ENCODE measurements at regions not wholly inside any gene's neighbourhood (a gene's known extent, or its start where the extent isn't known, plus 50 kb on each side); places are given as distances from the start of the nearest gene placed in this dataset.

GRCh38 chr7:25864943-25865751, 286.9 kb upstream of the NFE2L3 start:
- DNase-seq = no peak

DNA sequence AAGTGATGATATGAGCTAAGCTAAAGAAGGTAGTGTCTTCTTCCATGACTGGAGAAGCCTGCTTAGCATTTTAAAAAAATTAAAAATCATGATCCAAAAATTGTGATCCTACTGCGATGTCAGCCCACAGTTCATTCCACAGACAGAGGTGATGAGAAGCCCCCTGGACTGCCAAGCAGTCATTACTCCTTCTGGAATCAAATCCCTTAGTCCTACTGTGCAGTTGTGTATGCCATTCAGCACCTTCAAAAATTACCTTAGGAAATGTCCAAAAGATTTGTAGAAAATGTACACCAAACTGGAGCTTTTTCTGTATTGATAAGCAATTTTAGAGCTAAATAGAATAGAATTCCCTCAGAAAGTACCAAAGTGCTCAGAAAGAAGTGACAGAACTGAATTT, 283.5 kb upstream of the NFE2L3 start:
- no peak for DNase-seq

GRCh38 chr7:25870574-25870973, 281.4 kb upstream of the NFE2L3 start:
- DNase-seq = no peak

DNA sequence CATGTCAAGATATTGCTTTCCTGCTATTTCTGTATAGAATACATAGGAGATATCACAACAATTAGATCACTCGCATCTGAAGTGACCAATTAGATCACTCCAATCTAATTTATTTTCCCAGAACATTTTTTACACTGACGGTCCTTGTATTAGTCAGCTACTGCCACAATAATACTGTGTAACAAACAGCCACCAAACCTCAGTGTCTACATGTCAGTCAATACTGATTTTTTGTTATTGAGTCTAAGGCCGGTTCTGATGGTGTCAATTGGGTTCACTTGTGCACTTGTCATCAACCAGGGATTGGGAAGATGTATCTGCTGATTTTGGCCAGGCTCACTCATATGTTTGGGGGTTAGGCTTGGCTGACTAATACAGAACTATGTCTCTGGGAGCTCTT, 275.9 kb upstream of the NFE2L3 start:
- no peak for DNase-seq

GRCh38 chr7:25877802-25878789, 273.9 kb upstream of the NFE2L3 start:
- no peak for DNase-seq

- no peak for DNase-seq
These were observed 272.2 kb upstream of the NFE2L3 start for GRCh38 chr7:25879799-25880198.

GRCh38 chr7:25881317-25882037, 270.5 kb upstream of the NFE2L3 start:
- no peak for DNase-seq

DNA sequence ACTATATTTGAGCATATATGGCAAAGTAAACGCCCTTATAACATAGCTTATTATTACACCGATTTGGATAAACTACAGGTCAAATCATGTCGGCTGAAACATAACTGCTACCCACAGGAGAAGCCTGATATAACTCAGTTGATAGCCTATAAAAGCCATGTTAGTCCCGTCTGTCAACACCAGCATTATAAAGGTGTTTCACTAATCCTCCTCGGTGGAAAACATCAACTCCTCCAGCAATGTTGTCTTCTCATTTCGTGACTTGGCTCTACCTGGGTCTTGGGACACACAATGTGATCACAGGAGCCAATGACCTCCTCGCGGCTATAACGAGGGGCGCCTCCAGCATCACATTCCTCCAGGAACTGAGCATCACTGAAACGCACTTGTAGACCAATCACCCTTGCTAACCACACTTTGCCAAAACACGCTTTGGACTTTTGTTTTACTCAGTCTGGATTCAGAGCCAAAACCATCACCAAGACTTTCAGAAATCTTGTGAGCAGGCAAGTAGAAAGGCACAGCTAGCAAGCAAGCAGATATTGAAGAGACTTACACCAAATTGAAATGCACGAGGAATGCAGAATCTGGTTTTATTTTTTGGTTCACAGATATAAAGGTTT, 269.7 kb upstream of the NFE2L3 start:
- no peak for DNase-seq

DNA sequence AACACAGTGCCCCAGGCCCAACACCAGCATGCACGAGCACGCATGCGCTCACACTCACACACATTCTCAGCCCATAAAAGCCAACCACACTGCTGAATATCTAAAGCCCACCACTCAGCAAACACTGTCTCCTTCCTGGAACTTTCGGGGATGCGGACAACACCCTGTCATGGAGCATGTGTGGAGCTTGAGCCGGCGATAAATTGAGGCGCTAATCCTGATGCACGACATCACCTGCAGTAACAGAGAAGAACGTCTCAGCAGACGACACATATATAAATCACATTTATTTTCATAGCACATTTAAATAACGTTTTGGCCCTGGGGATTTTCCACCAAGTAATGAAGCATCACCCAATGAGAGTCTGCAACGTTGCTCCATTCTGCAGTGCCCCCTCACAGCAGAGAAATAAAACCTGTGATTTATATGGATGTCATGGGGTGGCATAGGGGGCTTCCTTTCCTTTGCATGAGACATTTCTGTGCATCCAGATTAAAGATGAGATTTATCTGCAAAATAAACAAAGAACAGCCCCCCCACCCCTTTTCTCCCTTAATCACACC, 267.7 kb upstream of the NFE2L3 start:
- no peak for DNase-seq

GRCh38 chr7:25885057-25885576, 266.9 kb upstream of the NFE2L3 start:
- DNase-seq = no peak

DNA sequence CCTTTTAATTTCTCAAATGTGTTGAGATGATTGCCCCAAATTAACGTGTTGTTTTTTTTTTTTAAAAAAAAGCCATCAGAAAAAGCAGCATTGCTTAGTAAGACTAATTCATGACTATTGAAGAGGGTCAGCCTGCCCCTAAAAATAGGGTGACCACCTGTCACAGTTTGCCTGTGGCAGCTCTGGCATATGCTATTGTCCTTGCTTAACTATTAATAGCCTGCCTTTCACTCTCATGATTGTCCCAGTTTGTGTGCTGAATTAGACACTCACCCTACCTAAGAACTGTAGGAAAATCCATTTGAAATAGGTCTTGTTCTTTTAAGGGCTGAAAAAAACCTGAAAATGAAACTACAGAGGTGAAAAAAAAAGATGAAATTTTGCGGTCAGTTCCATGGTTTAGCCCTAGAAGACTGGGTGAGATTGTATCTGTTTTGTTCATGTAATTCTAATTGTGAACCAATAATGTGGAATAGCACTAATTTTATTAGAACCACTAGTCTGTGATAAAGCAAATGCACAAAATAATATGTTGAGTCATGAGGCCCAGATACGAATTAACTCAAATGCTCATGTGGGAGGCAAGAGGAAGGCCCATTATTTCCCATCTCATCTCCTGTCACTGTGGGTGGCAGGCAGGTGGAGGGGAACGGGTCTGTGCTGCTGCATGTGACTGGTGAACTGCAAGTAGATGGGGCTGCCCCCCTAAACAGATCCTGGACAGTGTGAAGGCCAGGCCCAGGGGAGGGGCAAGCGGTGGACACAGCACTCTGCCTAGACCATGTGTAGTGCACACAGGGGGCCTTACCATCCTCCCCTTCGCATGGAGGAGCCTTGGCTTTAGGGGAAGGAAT, 265.4 kb upstream of the NFE2L3 start:
- DNase-seq = no peak

GRCh38 chr7:25887266-25887665, 264.7 kb upstream of the NFE2L3 start:
- DNase-seq = no peak

- no peak for DNase-seq
These were observed 264.0 kb upstream of the NFE2L3 start for GRCh38 chr7:25887795-25888559.

DNA sequence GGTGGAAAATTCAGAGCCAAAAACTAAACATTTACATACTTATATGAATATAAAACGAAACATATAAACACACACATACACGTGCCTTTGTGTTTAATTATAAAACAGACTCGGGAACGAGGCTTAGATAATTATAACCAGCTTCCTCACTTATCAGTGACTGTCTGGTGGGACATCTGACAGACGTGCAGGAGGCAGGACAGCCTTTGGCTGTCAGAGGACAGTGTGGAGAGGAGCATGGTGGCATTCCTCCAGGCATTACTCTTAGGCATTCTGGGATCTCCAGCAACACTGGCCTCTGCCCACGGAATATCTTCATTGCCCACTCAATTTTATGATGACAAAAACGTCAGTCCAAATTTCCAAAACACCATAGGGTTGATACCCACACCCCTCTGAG, 262.2 kb upstream of the NFE2L3 start:
- no peak for DNase-seq

GRCh38 chr7:25891591-25891990, 260.4 kb upstream of the NFE2L3 start:
- no peak for DNase-seq

DNA sequence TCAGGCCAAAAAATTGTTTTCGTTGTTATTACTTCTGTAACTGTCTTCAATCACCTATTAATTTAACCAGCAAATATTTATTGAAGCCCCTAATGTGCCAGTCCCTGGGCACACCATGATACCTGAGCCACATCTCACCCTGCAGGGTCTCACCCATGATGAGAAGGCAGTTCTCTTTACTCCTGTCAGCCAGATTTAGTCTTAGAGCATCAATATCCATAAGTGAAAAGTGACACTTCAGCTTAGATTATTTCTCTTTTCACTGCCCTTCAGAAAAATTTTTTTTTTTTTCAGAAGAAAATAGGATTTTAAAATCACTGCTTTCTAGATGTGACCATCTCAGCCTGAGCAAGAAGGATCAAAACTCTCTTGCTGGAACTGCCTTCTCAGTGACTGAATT, 258.6 kb upstream of the NFE2L3 start:
- DNase-seq = no peak

DNA sequence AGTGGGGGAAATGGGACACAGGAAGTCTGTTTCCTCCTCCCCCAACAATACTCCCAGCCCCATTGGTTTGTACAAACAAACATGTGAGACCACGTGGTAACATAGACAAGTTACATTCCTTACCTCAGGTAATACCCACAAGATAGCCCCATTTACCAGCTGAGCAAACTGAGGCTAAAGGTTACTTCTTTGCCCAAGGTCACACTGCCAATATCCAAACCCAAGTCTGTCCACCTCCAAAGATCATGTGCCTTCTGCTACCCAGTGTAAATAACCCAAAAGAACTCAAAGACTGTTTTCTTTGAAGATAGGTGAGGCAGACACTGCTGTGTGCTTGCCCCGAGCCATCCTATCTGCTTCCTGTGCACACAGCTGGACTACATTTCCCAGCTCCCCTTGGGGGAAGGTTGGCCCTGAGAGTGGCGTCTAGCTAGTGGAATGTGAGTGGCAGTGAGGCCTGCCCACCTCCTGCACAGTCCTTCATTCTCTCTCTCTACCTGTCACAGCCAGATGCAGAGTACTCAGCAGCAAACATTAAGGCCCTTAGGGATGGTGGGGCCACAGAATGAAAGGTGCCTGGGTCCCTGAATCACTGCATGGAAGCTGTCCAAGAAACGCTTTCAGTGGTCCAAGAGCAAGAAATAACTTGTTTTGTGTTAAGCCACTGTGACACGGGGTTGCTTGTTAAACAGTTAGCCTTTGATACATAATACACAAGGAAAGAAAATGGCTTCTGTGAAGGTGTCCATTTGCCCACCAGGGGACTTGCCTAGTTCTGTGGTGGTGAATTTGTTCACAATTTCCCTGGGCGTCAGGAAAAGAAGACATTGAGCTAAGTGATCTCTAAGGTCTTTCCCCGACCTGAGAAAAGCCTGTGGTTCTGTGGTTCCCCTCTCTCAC, 257.7 kb upstream of the NFE2L3 start:
- DNase-seq = peak; percentile 37

- DNase-seq = peak; percentile 46
These were observed 256.9 kb upstream of the NFE2L3 start for GRCh38 chr7:25894902-25895791.

Measured in central memory CD4-positive, alpha-beta T cell (primary cell).